Mammary epithelial cell (primary cell): ENCODE measurements at regions not wholly inside any gene's neighbourhood (a gene's known extent, or its start where the extent isn't known, plus 50 kb on each side); places are given as distances from the start of the nearest gene placed in this dataset.

Experiments
- EZH2 ChIP-seq: IDR thresholded peaks from 2 replicates; pipeline ENCODE4 v1.6.1; 2012; ENCODE audit warnings: low read length, inconsistent platforms, borderline replicate concordance
- TF ChIP-seq, protein P1 (sequence below), 2 donors: IDR thresholded peaks in 1 of 2; conservative IDR thresholded peaks in 1 of 2; 2 replicates each; pipeline ENCODE4 v1.5.1; 2011 to 2012; ENCODE audit warnings: inconsistent platforms in 2 of 2, low read length in 2 of 2, mild to moderate bottlenecking in 2 of 2, control low read depth in 1 of 2, low read depth in 1 of 2; ENCODE audit not compliant: insufficient read depth in 1 of 2; ENCODE audit errors: extremely low read depth in 1 of 2

DNA sequence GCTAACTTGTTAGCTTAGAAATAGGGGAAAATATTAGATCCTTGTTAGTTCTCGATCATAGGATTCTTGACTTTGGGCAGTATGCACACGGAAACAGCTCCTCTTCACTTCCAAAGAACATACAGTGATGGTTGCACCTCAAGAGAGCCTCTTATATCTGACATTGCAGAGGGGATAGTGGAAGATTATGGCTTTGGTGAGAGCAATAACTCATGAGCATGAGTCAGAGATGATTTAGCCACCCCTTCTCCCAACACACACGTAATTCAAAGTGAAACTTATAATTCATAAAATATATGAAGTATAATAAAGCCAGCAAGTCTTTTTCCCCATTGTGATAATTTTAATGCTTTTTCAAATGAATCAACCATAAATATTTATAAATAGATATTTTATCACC is 683.7 kb downstream of the POM121L12 start:
- TF ChIP-seq, protein P1, sequence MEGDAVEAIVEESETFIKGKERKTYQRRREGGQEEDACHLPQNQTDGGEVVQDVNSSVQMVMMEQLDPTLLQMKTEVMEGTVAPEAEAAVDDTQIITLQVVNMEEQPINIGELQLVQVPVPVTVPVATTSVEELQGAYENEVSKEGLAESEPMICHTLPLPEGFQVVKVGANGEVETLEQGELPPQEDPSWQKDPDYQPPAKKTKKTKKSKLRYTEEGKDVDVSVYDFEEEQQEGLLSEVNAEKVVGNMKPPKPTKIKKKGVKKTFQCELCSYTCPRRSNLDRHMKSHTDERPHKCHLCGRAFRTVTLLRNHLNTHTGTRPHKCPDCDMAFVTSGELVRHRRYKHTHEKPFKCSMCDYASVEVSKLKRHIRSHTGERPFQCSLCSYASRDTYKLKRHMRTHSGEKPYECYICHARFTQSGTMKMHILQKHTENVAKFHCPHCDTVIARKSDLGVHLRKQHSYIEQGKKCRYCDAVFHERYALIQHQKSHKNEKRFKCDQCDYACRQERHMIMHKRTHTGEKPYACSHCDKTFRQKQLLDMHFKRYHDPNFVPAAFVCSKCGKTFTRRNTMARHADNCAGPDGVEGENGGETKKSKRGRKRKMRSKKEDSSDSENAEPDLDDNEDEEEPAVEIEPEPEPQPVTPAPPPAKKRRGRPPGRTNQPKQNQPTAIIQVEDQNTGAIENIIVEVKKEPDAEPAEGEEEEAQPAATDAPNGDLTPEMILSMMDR (conservative IDR thresholded peaks at IDR 0.05 in 1 of 2, IDR thresholded peaks at IDR 0.05 in 1 of 2; ENCODE audit: extremely low read depth in 1 of 2, insufficient read depth in 1 of 2, low read depth in 1 of 2, low read length in 2 of 2), result no peak
- no peak for TF ChIP-seq EZH2
